LNCaP clone FGC (cell line): ENCODE measurements at regions not wholly inside any gene's neighbourhood (a gene's known extent, or its start where the extent isn't known, plus 50 kb on each side); places are given as distances from the start of the nearest gene placed in this dataset.
"Not testable (repeated sequence)": the region's sequence is repeated elsewhere in the genome, so short reads cannot be mapped to it uniquely, and the experiment has no call there.

Experiments used
- DNase-seq: peaks from one replicate; pipeline ENCODE4 v3.0.0-alpha.2; 2011; ENCODE audit warnings: low read depth
- H3K4me3 ChIP-seq: 2 replicates; pipeline ENCODE4 v1.5.1; 2011; ENCODE audit warnings: mild to moderate bottlenecking, low read depth, low read length, control low read depth
- TF ChIP-seq, protein P1 (sequence below): IDR thresholded peaks from 2 replicates; pipeline ENCODE4 v1.5.1; 2012; ENCODE audit warnings: mild to moderate bottlenecking; ENCODE audit not compliant: control insufficient read depth, insufficient read depth; ENCODE audit errors: extremely low read depth

DNA sequence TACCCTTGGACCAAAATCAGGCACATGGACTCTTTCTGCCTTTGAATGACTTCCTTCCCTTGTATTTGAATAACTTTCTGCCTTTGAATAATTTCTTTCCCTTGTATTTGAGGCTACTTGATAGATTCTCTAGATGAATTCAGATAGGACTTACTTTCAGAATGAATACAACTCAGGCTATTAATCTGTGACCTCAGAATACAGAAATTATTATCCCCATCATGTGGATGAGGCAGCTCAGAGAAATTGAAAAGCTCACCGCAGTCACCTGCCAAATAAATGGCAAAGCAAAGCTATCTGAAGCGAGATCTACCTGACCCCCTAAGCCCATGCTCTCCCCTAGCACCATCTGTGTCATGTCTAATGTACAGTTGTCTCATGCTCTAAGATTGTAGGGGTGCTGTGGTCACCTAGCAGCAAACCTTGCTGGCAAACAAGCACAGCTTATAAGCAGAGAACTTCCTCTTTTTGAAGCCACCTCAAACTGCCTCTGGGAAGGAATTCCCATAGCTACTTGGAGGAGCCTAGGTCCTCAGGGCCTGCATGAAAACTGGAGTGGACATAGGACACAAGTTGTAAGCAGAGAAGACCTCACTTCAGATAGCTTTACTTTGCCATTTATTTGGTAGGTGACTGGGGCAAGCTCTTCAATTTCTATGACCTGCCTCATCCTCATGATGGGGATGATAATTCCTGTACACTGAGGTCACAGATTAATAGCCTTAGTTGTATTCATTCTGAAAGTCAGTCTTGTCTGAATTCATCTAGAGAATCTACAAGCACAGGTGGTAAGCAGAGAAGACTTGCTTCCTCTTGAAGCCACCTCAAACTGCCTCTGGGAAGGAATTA is 66.1 kb downstream of the FASLG start:
- no peak for DNase-seq

DNA sequence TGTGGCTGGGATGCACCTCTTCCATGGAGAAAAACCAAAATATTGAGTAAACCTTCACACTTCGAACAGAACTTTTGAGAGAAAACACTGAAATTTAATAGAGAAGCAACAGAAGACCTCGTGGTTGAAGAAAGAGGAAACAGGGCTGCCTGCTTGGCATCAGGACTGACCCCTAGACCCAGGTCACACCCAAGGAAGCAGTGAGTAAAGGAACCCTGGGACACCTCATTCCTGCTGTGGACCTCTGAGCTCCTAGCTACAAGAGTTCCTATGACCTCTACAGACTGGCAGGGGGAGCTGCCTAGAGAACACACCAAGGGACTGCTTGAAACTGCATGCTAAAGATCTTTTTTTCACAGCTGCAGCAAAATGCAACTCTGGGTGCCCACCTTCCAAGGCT is 67.8 kb downstream of the FASLG start:
- H3K4me3 ChIP-seq, result no peak overlapping the region
- no peak for DNase-seq
- TF ChIP-seq, protein P1, sequence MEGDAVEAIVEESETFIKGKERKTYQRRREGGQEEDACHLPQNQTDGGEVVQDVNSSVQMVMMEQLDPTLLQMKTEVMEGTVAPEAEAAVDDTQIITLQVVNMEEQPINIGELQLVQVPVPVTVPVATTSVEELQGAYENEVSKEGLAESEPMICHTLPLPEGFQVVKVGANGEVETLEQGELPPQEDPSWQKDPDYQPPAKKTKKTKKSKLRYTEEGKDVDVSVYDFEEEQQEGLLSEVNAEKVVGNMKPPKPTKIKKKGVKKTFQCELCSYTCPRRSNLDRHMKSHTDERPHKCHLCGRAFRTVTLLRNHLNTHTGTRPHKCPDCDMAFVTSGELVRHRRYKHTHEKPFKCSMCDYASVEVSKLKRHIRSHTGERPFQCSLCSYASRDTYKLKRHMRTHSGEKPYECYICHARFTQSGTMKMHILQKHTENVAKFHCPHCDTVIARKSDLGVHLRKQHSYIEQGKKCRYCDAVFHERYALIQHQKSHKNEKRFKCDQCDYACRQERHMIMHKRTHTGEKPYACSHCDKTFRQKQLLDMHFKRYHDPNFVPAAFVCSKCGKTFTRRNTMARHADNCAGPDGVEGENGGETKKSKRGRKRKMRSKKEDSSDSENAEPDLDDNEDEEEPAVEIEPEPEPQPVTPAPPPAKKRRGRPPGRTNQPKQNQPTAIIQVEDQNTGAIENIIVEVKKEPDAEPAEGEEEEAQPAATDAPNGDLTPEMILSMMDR, result no peak

More for the DNA sequence above, 66.1 kb downstream of the FASLG start:
- no peak overlapping the region for H3K4me3 ChIP-seq
- TF ChIP-seq, protein P1, result no peak

DNA sequence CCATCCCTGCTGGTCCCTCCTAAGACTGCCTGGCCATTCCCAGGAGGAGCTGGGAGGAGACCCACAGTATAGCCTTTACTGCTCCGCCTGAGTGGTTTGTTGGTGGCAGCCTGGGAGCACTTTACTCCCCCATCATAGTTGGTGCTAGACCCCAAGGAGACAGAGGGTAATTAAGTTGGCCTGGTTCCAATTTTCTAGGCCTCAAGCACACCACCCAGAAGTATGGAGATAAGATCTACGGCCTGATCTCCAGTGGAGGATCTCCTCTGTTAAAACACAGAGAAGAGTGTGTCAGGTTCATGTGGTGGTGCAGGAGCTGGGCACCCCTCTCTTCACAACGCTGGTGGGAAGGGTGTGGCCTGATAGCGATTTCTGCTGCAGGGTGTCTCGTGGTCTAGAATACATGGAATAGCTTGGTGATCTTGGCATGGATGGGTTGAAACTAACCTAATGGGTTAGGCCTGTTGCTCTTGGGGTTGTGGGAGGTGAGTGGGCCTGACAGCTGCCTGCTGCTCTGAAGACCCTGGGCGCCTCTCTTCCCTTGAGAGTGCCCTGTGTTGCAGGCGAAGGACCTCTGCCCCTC is 68.5 kb downstream of the FASLG start:
- H3K4me3 ChIP-seq, result no peak overlapping the region
- DNase-seq, result no peak
- TF ChIP-seq, protein P1, result no peak

DNA sequence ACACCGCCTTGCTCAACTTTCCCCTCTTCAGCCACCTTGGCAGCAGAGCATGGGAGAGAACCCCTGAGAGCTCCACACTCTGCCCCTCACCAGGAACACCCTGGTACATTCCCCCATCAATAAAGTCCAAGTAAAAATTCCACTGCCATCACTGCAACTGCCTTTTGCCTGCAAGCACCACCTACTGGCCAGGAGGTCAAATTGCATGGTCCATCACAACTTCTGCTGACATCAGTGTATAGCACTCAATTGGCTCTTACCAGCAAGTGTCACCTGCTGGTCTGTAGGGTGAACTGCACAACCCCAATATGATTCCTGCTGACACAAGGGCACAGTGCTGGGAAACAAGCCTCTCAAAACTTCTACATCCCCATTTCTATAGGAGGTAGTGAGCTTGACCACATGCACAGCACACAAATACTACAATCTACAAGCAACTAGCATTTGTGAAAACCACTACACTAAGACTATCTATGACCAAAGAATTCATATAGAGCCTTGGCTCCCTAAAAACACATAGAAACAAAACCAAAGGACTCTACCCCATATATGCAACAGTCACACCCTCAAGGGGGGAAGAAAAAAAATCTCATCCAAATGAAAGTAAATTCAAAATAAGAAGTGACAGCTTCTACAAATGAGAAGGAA is 69.2 kb downstream of the FASLG start:
- TF ChIP-seq, protein P1, result peak; percentile 79
- H3K4me3 ChIP-seq, result no peak overlapping the region
- no peak for DNase-seq

DNA sequence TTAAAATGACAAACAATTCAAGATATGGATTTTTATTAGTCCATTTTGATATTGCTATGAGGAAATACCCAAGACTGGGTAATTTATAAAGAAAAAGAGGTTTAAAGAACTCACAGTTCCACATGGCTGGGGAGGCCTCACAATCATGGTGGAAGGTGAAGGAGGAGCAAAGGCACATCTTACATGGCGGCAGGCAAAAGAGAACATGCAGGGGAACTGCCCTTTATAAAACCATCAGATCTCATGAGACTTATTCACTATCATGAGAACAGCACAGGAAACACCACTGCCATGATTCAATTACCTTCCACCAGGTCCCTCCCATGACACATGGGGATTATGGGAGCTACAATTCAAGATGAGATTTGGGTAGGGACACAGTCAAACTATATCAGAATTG is 69.8 kb downstream of the FASLG start:
- not testable (repeated sequence) for DNase-seq, H3K4me3 ChIP-seq

DNA sequence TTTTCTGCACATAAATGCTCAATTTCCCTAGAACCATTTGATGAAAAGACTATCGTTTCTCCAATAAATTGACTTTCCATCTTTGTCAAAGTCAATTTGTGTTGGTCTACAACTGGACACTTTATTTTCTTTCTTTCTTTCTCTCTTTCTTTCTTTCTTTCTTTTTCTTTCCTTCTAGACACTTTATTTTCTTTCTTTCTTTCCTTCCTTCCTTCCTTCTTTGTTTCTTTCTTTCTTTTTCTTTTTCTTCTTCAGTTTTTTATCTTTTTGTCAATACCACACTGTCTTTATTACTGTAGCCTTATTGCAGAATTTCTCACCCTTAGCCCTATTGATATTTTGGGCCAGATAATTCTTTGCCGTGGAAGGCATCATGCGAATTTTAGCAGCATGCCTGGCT is 73.5 kb downstream of the FASLG start:
- TF ChIP-seq, protein P1, result no peak
- no peak overlapping the region for H3K4me3 ChIP-seq
- no peak for DNase-seq

DNA sequence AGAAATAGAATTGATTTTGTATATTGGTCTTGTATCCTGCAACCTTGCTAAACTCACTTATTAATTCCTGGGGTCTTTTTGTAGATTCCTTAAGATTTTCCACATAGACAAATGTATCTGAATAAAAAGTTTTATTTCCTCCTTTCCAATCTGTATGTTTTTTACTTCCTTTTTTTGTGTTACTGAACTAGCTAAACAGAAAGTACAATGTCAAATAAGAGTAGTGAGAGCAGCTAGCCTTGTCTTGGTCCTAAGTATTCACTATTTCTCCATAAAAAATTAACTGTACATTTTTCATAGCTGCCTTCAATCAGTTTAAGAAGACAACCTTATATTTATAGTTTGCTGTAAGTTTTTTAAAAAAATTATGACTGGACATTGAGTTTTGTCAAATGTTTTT is 74.9 kb downstream of the FASLG start:
- H3K4me3 ChIP-seq, result no peak overlapping the region
- DNase-seq, result no peak
- TF ChIP-seq, protein P1, result no peak
